ENCODE measurements at regions not wholly inside any gene's neighbourhood (a gene's known extent, or its start where the extent isn't known, plus 50 kb on each side); places are given as distances from the start of the nearest gene placed in this dataset.

- no peak for TF ChIP-seq BCL3 (IDR thresholded peaks at IDR 0.05; ENCODE audit: borderline replicate concordance, insufficient read depth, low read depth, low read length, poor library complexity, severe bottlenecking)
- TF ChIP-seq SIN3A (IDR thresholded peaks at IDR 0.05; ENCODE audit: low read depth, low read length), result no peak
- TF ChIP-seq, protein P1, sequence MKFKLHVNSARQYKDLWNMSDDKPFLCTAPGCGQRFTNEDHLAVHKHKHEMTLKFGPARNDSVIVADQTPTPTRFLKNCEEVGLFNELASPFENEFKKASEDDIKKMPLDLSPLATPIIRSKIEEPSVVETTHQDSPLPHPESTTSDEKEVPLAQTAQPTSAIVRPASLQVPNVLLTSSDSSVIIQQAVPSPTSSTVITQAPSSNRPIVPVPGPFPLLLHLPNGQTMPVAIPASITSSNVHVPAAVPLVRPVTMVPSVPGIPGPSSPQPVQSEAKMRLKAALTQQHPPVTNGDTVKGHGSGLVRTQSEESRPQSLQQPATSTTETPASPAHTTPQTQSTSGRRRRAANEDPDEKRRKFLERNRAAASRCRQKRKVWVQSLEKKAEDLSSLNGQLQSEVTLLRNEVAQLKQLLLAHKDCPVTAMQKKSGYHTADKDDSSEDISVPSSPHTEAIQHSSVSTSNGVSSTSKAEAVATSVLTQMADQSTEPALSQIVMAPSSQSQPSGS (IDR thresholded peaks at IDR 0.05; ENCODE audit: low read length), result no peak
- TF ChIP-seq JUNB (IDR thresholded peaks at IDR 0.05), result no peak
- no peak for TF ChIP-seq CTCF (IDR thresholded peaks at IDR 0.05 in 2 of 3, conservative IDR thresholded peaks at IDR 0.05 in 1 of 3; ENCODE audit: control insufficient read depth in 2 of 3, extremely low read depth in 1 of 3, insufficient read depth in 1 of 3, low read depth in 3 of 3, low read length in 3 of 3)
- TF ChIP-seq, protein P2, sequence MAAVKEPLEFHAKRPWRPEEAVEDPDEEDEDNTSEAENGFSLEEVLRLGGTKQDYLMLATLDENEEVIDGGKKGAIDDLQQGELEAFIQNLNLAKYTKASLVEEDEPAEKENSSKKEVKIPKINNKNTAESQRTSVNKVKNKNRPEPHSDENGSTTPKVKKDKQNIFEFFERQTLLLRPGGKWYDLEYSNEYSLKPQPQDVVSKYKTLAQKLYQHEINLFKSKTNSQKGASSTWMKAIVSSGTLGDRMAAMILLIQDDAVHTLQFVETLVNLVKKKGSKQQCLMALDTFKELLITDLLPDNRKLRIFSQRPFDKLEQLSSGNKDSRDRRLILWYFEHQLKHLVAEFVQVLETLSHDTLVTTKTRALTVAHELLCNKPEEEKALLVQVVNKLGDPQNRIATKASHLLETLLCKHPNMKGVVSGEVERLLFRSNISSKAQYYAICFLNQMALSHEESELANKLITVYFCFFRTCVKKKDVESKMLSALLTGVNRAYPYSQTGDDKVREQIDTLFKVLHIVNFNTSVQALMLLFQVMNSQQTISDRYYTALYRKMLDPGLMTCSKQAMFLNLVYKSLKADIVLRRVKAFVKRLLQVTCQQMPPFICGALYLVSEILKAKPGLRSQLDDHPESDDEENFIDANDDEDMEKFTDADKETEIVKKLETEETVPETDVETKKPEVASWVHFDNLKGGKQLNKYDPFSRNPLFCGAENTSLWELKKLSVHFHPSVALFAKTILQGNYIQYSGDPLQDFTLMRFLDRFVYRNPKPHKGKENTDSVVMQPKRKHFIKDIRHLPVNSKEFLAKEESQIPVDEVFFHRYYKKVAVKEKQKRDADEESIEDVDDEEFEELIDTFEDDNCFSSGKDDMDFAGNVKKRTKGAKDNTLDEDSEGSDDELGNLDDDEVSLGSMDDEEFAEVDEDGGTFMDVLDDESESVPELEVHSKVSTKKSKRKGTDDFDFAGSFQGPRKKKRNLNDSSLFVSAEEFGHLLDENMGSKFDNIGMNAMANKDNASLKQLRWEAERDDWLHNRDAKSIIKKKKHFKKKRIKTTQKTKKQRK (IDR thresholded peaks at IDR 0.05; ENCODE audit: low read depth, low read length), result no peak
- TF ChIP-seq, protein P3, sequence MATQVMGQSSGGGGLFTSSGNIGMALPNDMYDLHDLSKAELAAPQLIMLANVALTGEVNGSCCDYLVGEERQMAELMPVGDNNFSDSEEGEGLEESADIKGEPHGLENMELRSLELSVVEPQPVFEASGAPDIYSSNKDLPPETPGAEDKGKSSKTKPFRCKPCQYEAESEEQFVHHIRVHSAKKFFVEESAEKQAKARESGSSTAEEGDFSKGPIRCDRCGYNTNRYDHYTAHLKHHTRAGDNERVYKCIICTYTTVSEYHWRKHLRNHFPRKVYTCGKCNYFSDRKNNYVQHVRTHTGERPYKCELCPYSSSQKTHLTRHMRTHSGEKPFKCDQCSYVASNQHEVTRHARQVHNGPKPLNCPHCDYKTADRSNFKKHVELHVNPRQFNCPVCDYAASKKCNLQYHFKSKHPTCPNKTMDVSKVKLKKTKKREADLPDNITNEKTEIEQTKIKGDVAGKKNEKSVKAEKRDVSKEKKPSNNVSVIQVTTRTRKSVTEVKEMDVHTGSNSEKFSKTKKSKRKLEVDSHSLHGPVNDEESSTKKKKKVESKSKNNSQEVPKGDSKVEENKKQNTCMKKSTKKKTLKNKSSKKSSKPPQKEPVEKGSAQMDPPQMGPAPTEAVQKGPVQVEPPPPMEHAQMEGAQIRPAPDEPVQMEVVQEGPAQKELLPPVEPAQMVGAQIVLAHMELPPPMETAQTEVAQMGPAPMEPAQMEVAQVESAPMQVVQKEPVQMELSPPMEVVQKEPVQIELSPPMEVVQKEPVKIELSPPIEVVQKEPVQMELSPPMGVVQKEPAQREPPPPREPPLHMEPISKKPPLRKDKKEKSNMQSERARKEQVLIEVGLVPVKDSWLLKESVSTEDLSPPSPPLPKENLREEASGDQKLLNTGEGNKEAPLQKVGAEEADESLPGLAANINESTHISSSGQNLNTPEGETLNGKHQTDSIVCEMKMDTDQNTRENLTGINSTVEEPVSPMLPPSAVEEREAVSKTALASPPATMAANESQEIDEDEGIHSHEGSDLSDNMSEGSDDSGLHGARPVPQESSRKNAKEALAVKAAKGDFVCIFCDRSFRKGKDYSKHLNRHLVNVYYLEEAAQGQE (IDR thresholded peaks at IDR 0.05; ENCODE audit: low read depth, low read length), result no peak
- no peak for TF ChIP-seq POLR2AphosphoS5 (IDR thresholded peaks at IDR 0.05; ENCODE audit: low read length)
Measured at GRCh38 chr6:116982401-116982800, 105.4 kb downstream of the RFX6 start.
